ENCODE measurements at regions not wholly inside any gene's neighbourhood (a gene's known extent, or its start where the extent isn't known, plus 50 kb on each side); places are given as distances from the start of the nearest gene placed in this dataset.

GRCh38 chr3:76432396-76432795 is 607.5 kb upstream of the ROBO2 start:
- H3K36me3 ChIP-seq (ENCODE audit: control insufficient read depth in 1 of 2, insufficient read depth in 2 of 2, low read length in 2 of 2) = no peaks in the 10 kb centered on the region
- H3K4me3 ChIP-seq (ENCODE audit: low read depth in 1 of 2, low read length in 2 of 2) = no peak overlapping the region
- no peak overlapping the region for H3K27ac ChIP-seq (ENCODE audit: low read length)
- H3K27me3 ChIP-seq (ENCODE audit: low read depth, low read length) = no peaks in the 10 kb centered on the region
- no peaks in the 10 kb centered on the region for H3K4me1 ChIP-seq (ENCODE audit: control insufficient read depth in 1 of 2, insufficient read depth in 2 of 2, low read length in 2 of 2)
- no peaks in the 10 kb centered on the region for H3K9me3 ChIP-seq (ENCODE audit: control insufficient read depth in 1 of 2, low read length in 2 of 2)

- Histone ChIP-seq H3K4me3 (ENCODE audit: low read depth in 1 of 2, low read length in 2 of 2) (no peak overlapping the region), H3K4me1 (ENCODE audit: control insufficient read depth in 1 of 2, insufficient read depth in 2 of 2, low read length in 2 of 2) (no peaks in the 10 kb centered on the region), H3K9me3 (ENCODE audit: control insufficient read depth in 1 of 2, low read length in 2 of 2) (no peaks in the 10 kb centered on the region), H3K27ac (ENCODE audit: low read length) (no peak overlapping the region), H3K36me3 (ENCODE audit: control insufficient read depth in 1 of 2, insufficient read depth in 2 of 2, low read length in 2 of 2) (no peaks in the 10 kb centered on the region), H3K27me3 (ENCODE audit: low read depth, low read length) (no peaks in the 10 kb centered on the region)
These were observed 603.0 kb upstream of the ROBO2 start for GRCh38 chr3:76436894-76437293.

GRCh38 chr3:76438971-76439370 is 600.9 kb upstream of the ROBO2 start:
- H3K27ac ChIP-seq (ENCODE audit: low read length) = no peak overlapping the region
- H3K9me3 ChIP-seq (ENCODE audit: control insufficient read depth in 1 of 2, low read length in 2 of 2) = no peaks in the 10 kb centered on the region
- H3K4me3 ChIP-seq (ENCODE audit: low read depth in 1 of 2, low read length in 2 of 2) = no peak overlapping the region
- no peaks in the 10 kb centered on the region for H3K36me3 ChIP-seq (ENCODE audit: control insufficient read depth in 1 of 2, insufficient read depth in 2 of 2, low read length in 2 of 2)
- no peaks in the 10 kb centered on the region for H3K27me3 ChIP-seq (ENCODE audit: low read depth, low read length)
- no peaks in the 10 kb centered on the region for H3K4me1 ChIP-seq (ENCODE audit: control insufficient read depth in 1 of 2, insufficient read depth in 2 of 2, low read length in 2 of 2)

GRCh38 chr3:76442374-76442915 is 597.5 kb upstream of the ROBO2 start:
- H3K27ac ChIP-seq (ENCODE audit: low read length) = no peak overlapping the region
- no peaks in the 10 kb centered on the region for H3K4me1 ChIP-seq (ENCODE audit: control insufficient read depth in 1 of 2, insufficient read depth in 2 of 2, low read length in 2 of 2)
- no peak overlapping the region for H3K4me3 ChIP-seq (ENCODE audit: low read depth in 1 of 2, low read length in 2 of 2)
- H3K9me3 ChIP-seq (ENCODE audit: control insufficient read depth in 1 of 2, low read length in 2 of 2) = no peaks in the 10 kb centered on the region
- H3K27me3 ChIP-seq (ENCODE audit: low read depth, low read length) = no peaks in the 10 kb centered on the region
- H3K36me3 ChIP-seq (ENCODE audit: control insufficient read depth in 1 of 2, insufficient read depth in 2 of 2, low read length in 2 of 2) = no peaks in the 10 kb centered on the region

GRCh38 chr3:76456322-76456721 is 583.6 kb upstream of the ROBO2 start:
- Histone ChIP-seq H3K9me3 (ENCODE audit: control insufficient read depth in 1 of 2, low read length in 2 of 2) (no peaks in the 10 kb centered on the region), H3K36me3 (ENCODE audit: control insufficient read depth in 1 of 2, insufficient read depth in 2 of 2, low read length in 2 of 2) (no peaks in the 10 kb centered on the region), H3K27ac (ENCODE audit: low read length) (no peak overlapping the region), H3K27me3 (ENCODE audit: low read depth, low read length) (no peaks in the 10 kb centered on the region), H3K4me3 (ENCODE audit: low read depth in 1 of 2, low read length in 2 of 2) (no peak overlapping the region), H3K4me1 (ENCODE audit: control insufficient read depth in 1 of 2, insufficient read depth in 2 of 2, low read length in 2 of 2) (no peaks in the 10 kb centered on the region)

- H3K9me3 ChIP-seq (ENCODE audit: control insufficient read depth in 1 of 2, low read length in 2 of 2) = no peaks in the 10 kb centered on the region
- H3K4me3 ChIP-seq (ENCODE audit: low read depth in 1 of 2, low read length in 2 of 2) = no peak overlapping the region
- H3K27ac ChIP-seq (ENCODE audit: low read length) = no peak overlapping the region
- H3K27me3 ChIP-seq (ENCODE audit: low read depth, low read length) = no peaks in the 10 kb centered on the region
- H3K4me1 ChIP-seq (ENCODE audit: control insufficient read depth in 1 of 2, insufficient read depth in 2 of 2, low read length in 2 of 2) = no peaks in the 10 kb centered on the region
- H3K36me3 ChIP-seq (ENCODE audit: control insufficient read depth in 1 of 2, insufficient read depth in 2 of 2, low read length in 2 of 2) = no peaks in the 10 kb centered on the region
These were observed 576.4 kb upstream of the ROBO2 start for GRCh38 chr3:76463501-76463900.

GRCh38 chr3:76470285-76470684 is 569.6 kb upstream of the ROBO2 start:
- no peak overlapping the region for H3K27ac ChIP-seq (ENCODE audit: low read length)
- H3K4me3 ChIP-seq (ENCODE audit: low read depth in 1 of 2, low read length in 2 of 2) = no peak overlapping the region
- H3K9me3 ChIP-seq (ENCODE audit: control insufficient read depth in 1 of 2, low read length in 2 of 2) = no peaks in the 10 kb centered on the region

GRCh38 chr3:76474632-76475031 is 565.3 kb upstream of the ROBO2 start:
- no peak overlapping the region for H3K4me3 ChIP-seq (ENCODE audit: low read depth in 1 of 2, low read length in 2 of 2)
- H3K27me3 ChIP-seq (ENCODE audit: low read depth, low read length) = no peaks in the 10 kb centered on the region
- H3K27ac ChIP-seq (ENCODE audit: low read length) = no peak overlapping the region
- no peaks in the 10 kb centered on the region for H3K4me1 ChIP-seq (ENCODE audit: control insufficient read depth in 1 of 2, insufficient read depth in 2 of 2, low read length in 2 of 2)
- H3K36me3 ChIP-seq (ENCODE audit: control insufficient read depth in 1 of 2, insufficient read depth in 2 of 2, low read length in 2 of 2) = no peaks in the 10 kb centered on the region
- H3K9me3 ChIP-seq (ENCODE audit: control insufficient read depth in 1 of 2, low read length in 2 of 2) = no peaks in the 10 kb centered on the region

More at GRCh38 chr3:76470285-76470684, 569.6 kb upstream of the ROBO2 start:
- no peaks in the 10 kb centered on the region for H3K27me3 ChIP-seq (ENCODE audit: low read depth, low read length)
- H3K36me3 ChIP-seq (ENCODE audit: control insufficient read depth in 1 of 2, insufficient read depth in 2 of 2, low read length in 2 of 2) = no peaks in the 10 kb centered on the region
- H3K4me1 ChIP-seq (ENCODE audit: control insufficient read depth in 1 of 2, insufficient read depth in 2 of 2, low read length in 2 of 2) = no peaks in the 10 kb centered on the region

- H3K36me3 ChIP-seq (ENCODE audit: control insufficient read depth in 1 of 2, insufficient read depth in 2 of 2, low read length in 2 of 2) = no peaks in the 10 kb centered on the region
- H3K27ac ChIP-seq (ENCODE audit: low read length) = no peak overlapping the region
- H3K4me1 ChIP-seq (ENCODE audit: control insufficient read depth in 1 of 2, insufficient read depth in 2 of 2, low read length in 2 of 2) = no peaks in the 10 kb centered on the region
These were observed 560.7 kb upstream of the ROBO2 start for GRCh38 chr3:76479161-76479650.

GRCh38 chr3:76482510-76482909 is 557.4 kb upstream of the ROBO2 start:
- no peaks in the 10 kb centered on the region for H3K4me1 ChIP-seq (ENCODE audit: control insufficient read depth in 1 of 2, insufficient read depth in 2 of 2, low read length in 2 of 2)
- H3K27me3 ChIP-seq (ENCODE audit: low read depth, low read length) = no peaks in the 10 kb centered on the region
- no peaks in the 10 kb centered on the region for H3K36me3 ChIP-seq (ENCODE audit: control insufficient read depth in 1 of 2, insufficient read depth in 2 of 2, low read length in 2 of 2)
- H3K27ac ChIP-seq (ENCODE audit: low read length) = no peak overlapping the region
- H3K4me3 ChIP-seq (ENCODE audit: low read depth in 1 of 2, low read length in 2 of 2) = no peak overlapping the region
- peaks cover 0 to under 1% of the 10 kb centered on the region in 2 donors for H3K9me3 ChIP-seq (ENCODE audit: control insufficient read depth in 1 of 2, low read length in 2 of 2)

More at GRCh38 chr3:76479161-76479650, 560.7 kb upstream of the ROBO2 start:
- Histone ChIP-seq H3K9me3 (ENCODE audit: control insufficient read depth in 1 of 2, low read length in 2 of 2) (no peaks in the 10 kb centered on the region), H3K4me3 (ENCODE audit: low read depth in 1 of 2, low read length in 2 of 2) (no peak overlapping the region), H3K27me3 (ENCODE audit: low read depth, low read length) (no peaks in the 10 kb centered on the region)

GRCh38 chr3:76487446-76487845 is 552.5 kb upstream of the ROBO2 start:
- H3K9me3 ChIP-seq (ENCODE audit: control insufficient read depth in 1 of 2, low read length in 2 of 2) = peaks cover 3 to 11% of the 10 kb centered on the region in 2 donors
- no peaks in the 10 kb centered on the region for H3K27me3 ChIP-seq (ENCODE audit: low read depth, low read length)
- H3K4me1 ChIP-seq (ENCODE audit: control insufficient read depth in 1 of 2, insufficient read depth in 2 of 2, low read length in 2 of 2) = no peaks in the 10 kb centered on the region
- no peak overlapping the region for H3K4me3 ChIP-seq (ENCODE audit: low read depth in 1 of 2, low read length in 2 of 2)
- no peaks in the 10 kb centered on the region for H3K36me3 ChIP-seq (ENCODE audit: control insufficient read depth in 1 of 2, insufficient read depth in 2 of 2, low read length in 2 of 2)
- H3K27ac ChIP-seq (ENCODE audit: low read length) = no peak overlapping the region

- H3K36me3 ChIP-seq (ENCODE audit: control insufficient read depth in 1 of 2, insufficient read depth in 2 of 2, low read length in 2 of 2) = no peaks in the 10 kb centered on the region
- H3K27me3 ChIP-seq (ENCODE audit: low read depth, low read length) = no peaks in the 10 kb centered on the region
- H3K27ac ChIP-seq (ENCODE audit: low read length) = no peak overlapping the region
- peaks cover 3 to 11% of the 10 kb centered on the region in 2 donors for H3K9me3 ChIP-seq (ENCODE audit: control insufficient read depth in 1 of 2, low read length in 2 of 2)
- H3K4me1 ChIP-seq (ENCODE audit: control insufficient read depth in 1 of 2, insufficient read depth in 2 of 2, low read length in 2 of 2) = no peaks in the 10 kb centered on the region
- H3K4me3 ChIP-seq (ENCODE audit: low read depth in 1 of 2, low read length in 2 of 2) = no peak overlapping the region
These were observed 549.8 kb upstream of the ROBO2 start for GRCh38 chr3:76490064-76490463.
